H9 (cell line): ENCODE measurements at regions not wholly inside any gene's neighbourhood (a gene's known extent, or its start where the extent isn't known, plus 50 kb on each side); places are given as distances from the start of the nearest gene placed in this dataset.
"Not testable (repeated sequence)": the region's sequence is repeated elsewhere in the genome, so short reads cannot be mapped to it uniquely, and the experiment has no call there.

Source experiments
- DNase-seq: peaks from one replicate; pipeline ENCODE4 v3.0.0-alpha.2; 2017
- H2AFZ ChIP-seq: one replicate; pipeline ENCODE4 v1.6.1; 2013; ENCODE audit warnings: mild to moderate bottlenecking, low read length, control low read depth, moderate library complexity
- H2AK5ac ChIP-seq: 2 replicates; pipeline ENCODE4 v1.6.1; 2013; ENCODE audit warnings: low read length, control low read depth, mixed read lengths; ENCODE audit not compliant: insufficient read length
- H2BK120ac ChIP-seq: one replicate; pipeline ENCODE4 v1.6.1; 2013; ENCODE audit warnings: low read depth, mild to moderate bottlenecking, low read length, control low read depth, inconsistent platforms; ENCODE audit not compliant: poor library complexity, severe bottlenecking
- H2BK12ac ChIP-seq: 2 replicates; pipeline ENCODE4 v1.6.1; 2013; ENCODE audit warnings: low read length, control low read depth, mixed read lengths, low read depth; ENCODE audit not compliant: insufficient read length
- H2BK15ac ChIP-seq: 2 replicates; pipeline ENCODE4 v1.6.1; 2013; ENCODE audit warnings: low read depth, low read length, control low read depth
- H2BK20ac ChIP-seq: one replicate; pipeline ENCODE4 v1.6.1; 2013; ENCODE audit warnings: low read depth, mild to moderate bottlenecking, low read length, control low read depth, inconsistent platforms; ENCODE audit not compliant: poor library complexity, severe bottlenecking
- H2BK5ac ChIP-seq: 2 replicates; pipeline ENCODE4 v1.6.1; 2013; ENCODE audit warnings: low read length, control low read depth, mixed read lengths; ENCODE audit not compliant: insufficient read length
- H3K14ac ChIP-seq: 2 replicates; pipeline ENCODE4 v1.6.1; 2013; ENCODE audit warnings: low read length, control low read depth; ENCODE audit not compliant: insufficient read depth
- H3K18ac ChIP-seq: 2 replicates; pipeline ENCODE4 v1.6.1; 2013; ENCODE audit warnings: low read depth, mild to moderate bottlenecking, mixed read lengths, low read length, control low read depth; ENCODE audit not compliant: insufficient read length
- H3K23ac ChIP-seq: 2 replicates; pipeline ENCODE4 v1.6.1; 2013; ENCODE audit warnings: low read length, control low read depth, mixed read lengths, low read depth; ENCODE audit not compliant: insufficient read length
- H3K23me2 ChIP-seq: 2 replicates; pipeline ENCODE4 v1.6.1; 2013; ENCODE audit warnings: low read depth, mild to moderate bottlenecking, mixed read lengths, low read length, control low read depth; ENCODE audit not compliant: insufficient read length, poor library complexity, severe bottlenecking
- H3K27ac ChIP-seq: 2 replicates; pipeline ENCODE4 v1.5.1; 2013; ENCODE audit warnings: low read length, control low read depth, mixed read lengths, low read depth; ENCODE audit not compliant: insufficient read length
- H3K27me3 ChIP-seq: 2 replicates; pipeline ENCODE4 v1.6.1; 2013; ENCODE audit warnings: low read length, control low read depth, inconsistent platforms; ENCODE audit not compliant: insufficient read depth
- H3K4ac ChIP-seq: 2 replicates; pipeline ENCODE4 v1.6.1; 2013; ENCODE audit warnings: low read depth, mild to moderate bottlenecking, control low read depth, inconsistent platforms, low read length, moderate library complexity
- H3K4me1 ChIP-seq: 2 replicates; pipeline ENCODE4 v1.6.1; 2013; ENCODE audit warnings: low read length, control low read depth, inconsistent platforms; ENCODE audit not compliant: insufficient read depth
- H3K4me2 ChIP-seq: 2 replicates; pipeline ENCODE4 v1.6.1; 2013; ENCODE audit warnings: low read length, control low read depth, mixed read lengths; ENCODE audit not compliant: insufficient read length, insufficient read depth
- H3K56ac ChIP-seq: 2 replicates; pipeline ENCODE4 v1.6.1; 2013; ENCODE audit warnings: low read depth, mild to moderate bottlenecking, mixed read lengths, low read length, control low read depth; ENCODE audit not compliant: insufficient read length
- H3K79me1 ChIP-seq: 2 replicates; pipeline ENCODE4 v1.6.1; 2013; ENCODE audit warnings: low read depth, mild to moderate bottlenecking, moderate library complexity, low read length, control low read depth, inconsistent platforms; ENCODE audit not compliant: insufficient read depth, poor library complexity, severe bottlenecking
- H3K79me2 ChIP-seq: 2 replicates; pipeline ENCODE4 v1.6.1; 2013; ENCODE audit warnings: low read length, control low read depth, inconsistent platforms; ENCODE audit not compliant: insufficient read depth
- H3K9ac ChIP-seq: 2 replicates; pipeline ENCODE4 v1.6.1; 2013; ENCODE audit warnings: low read length, control low read depth, mixed read lengths; ENCODE audit not compliant: insufficient read length; ENCODE audit errors: extremely low read depth
- H3K9me3 ChIP-seq: one replicate; pipeline ENCODE4 v1.6.1; 2013; ENCODE audit warnings: low read depth, low read length, inconsistent platforms; ENCODE audit not compliant: control insufficient read depth
- H3T11ph ChIP-seq: one replicate; pipeline ENCODE4 v1.6.1; 2013; ENCODE audit warnings: mild to moderate bottlenecking, low read length, control low read depth, inconsistent platforms
- H4K20me1 ChIP-seq: one replicate; pipeline ENCODE4 v1.6.1; 2013; ENCODE audit not compliant: control insufficient read depth, insufficient read length, insufficient read depth
- H4K5ac ChIP-seq: 2 replicates; pipeline ENCODE4 v1.6.1; 2013; ENCODE audit warnings: low read depth, mild to moderate bottlenecking, mixed read lengths, low read length, control low read depth; ENCODE audit not compliant: insufficient read length
- H4K8ac ChIP-seq: replicated peaks from 2 replicates; pipeline ENCODE4 v1.6.1; 2013; ENCODE audit warnings: low read length, control low read depth, mixed read lengths, low read depth; ENCODE audit not compliant: insufficient read length
- H4K91ac ChIP-seq: 2 replicates; pipeline ENCODE4 v1.6.1; 2013; ENCODE audit warnings: low read depth, mild to moderate bottlenecking, moderate library complexity, mixed read lengths, low read length, control low read depth; ENCODE audit not compliant: insufficient read length
- H3K27ac Mint-ChIP-seq, 3 experiments: 2 replicates in 2 of 3; 3 replicates in 1 of 3; pipeline ENCODE4 v1.8.0; 2020 to 2021; ENCODE audit warnings: mixed read lengths in 3 of 3, mild to moderate bottlenecking in 1 of 3, moderate library complexity in 1 of 3
- H3K27me3 Mint-ChIP-seq: 2 replicates; pipeline ENCODE4 v1.8.0; 2021; ENCODE audit warnings: low read depth, mild to moderate bottlenecking, moderate library complexity, mixed read lengths
- H3K36me3 Mint-ChIP-seq, 3 experiments: 2 replicates in 2 of 3; 3 replicates in 1 of 3; pipeline ENCODE4 v1.8.0; 2020 to 2021; ENCODE audit warnings: low read depth in 3 of 3, mixed read lengths in 3 of 3; ENCODE audit not compliant: insufficient read depth in 1 of 3
- H3K4me1 Mint-ChIP-seq, 2 experiments: 2 replicates each; pipeline ENCODE4 v1.8.0; 2020; ENCODE audit warnings: mixed read lengths in 2 of 2
- H3K4me3 Mint-ChIP-seq, 2 experiments: 2 replicates in 1 of 2; 3 replicates in 1 of 2; pipeline ENCODE4 v1.8.0; 2020 to 2021; ENCODE audit warnings: mild to moderate bottlenecking in 2 of 2, mixed read lengths in 2 of 2, moderate library complexity in 1 of 2
- H3K9me3 Mint-ChIP-seq, 2 experiments: 2 replicates in 1 of 2; 3 replicates in 1 of 2; pipeline ENCODE4 v1.8.0; 2020; ENCODE audit warnings: mild to moderate bottlenecking in 2 of 2, mixed read lengths in 2 of 2, moderate library complexity in 1 of 2
- CTCF ChIP-seq: fragments of 200-600 bp; sonication (generic); conservative IDR thresholded peaks from 3 replicates; pipeline ENCODE4 v1.8.0; 2021; ENCODE audit warnings: antibody characterized with exemption, mild to moderate bottlenecking
- WGBS: extraction: QIAGEN DNeasy Blood & Tissue Kit; methylation state at CpG from one replicate; pipeline ENCODE4 v1.1.7; 2013; ENCODE audit warnings: missing lambda C conversion rate, low lambda C conversion rate, mixed read lengths; ENCODE audit not compliant: insufficient read length; ENCODE audit errors: extremely low coverage; 5-methylcytosine and 5-hydroxymethylcytosine counted together

GRCh38 chr3:154862265-154862664 lies 217.9 kb upstream of the MME start:
- Histone ChIP-seq H2BK12ac (no peak overlapping the region), H3K14ac (no peak overlapping the region), H3K4ac (no peak overlapping the region), H4K20me1 (no peaks in the 10 kb centered on the region), H4K8ac (no peak overlapping the region), H3K9me3 (no peaks in the 10 kb centered on the region), H2BK120ac (no peak overlapping the region), H2AFZ (no peak overlapping the region), H3K4me1 (no peaks in the 10 kb centered on the region), H4K91ac (no peak overlapping the region), H3K18ac (no peak overlapping the region), H3K56ac (no peak overlapping the region), H3K27me3 (no peaks in the 10 kb centered on the region), H3K79me1 (no peaks in the 10 kb centered on the region), H4K5ac (no peak overlapping the region), H3K4me2 (no peak overlapping the region), H3K9ac (no peak overlapping the region), H3K23me2 (no peaks in the 10 kb centered on the region), H3K79me2 (no peaks in the 10 kb centered on the region), H3K27ac (no peak overlapping the region), H3K23ac (no peak overlapping the region), H2AK5ac (no peak overlapping the region), H2BK20ac (no peak overlapping the region), H2BK15ac (no peak overlapping the region), H3T11ph (no peak overlapping the region), H2BK5ac (no peak overlapping the region)
- Mint-ChIP-seq H3K36me3 (no peaks in the 10 kb centered on the region), H3K27ac (no peak overlapping the region; a peak in 1 of 7 replicates), H3K4me3 (no peak overlapping the region), H3K9me3 (no peaks in the 10 kb centered on the region), H3K4me1 (no peaks in the 10 kb centered on the region), H3K27me3 (no peaks in the 10 kb centered on the region)
- TF ChIP-seq CTCF: no peak
- no peak for DNase-seq

DNA sequence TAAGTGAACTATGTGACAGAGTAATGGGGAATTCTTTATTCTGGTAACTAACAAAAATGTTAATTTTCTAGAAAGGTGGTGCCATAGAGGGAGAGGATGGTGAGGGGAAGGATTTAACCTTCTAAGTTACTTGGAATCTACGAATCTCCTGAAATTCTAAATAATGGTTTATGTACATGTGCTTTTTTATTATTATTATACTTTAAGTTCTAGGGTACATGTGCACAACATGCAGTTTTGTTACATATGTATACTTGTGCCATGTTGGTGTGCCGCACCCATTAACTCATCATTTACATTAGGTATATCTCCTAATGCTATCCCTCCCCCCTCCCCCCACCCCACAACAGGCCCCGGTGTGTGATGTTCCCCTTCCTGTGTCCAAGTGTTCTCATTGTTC lies 227.1 kb upstream of the MME start:
- H3K9ac ChIP-seq, H2BK12ac ChIP-seq, H3K27ac Mint-ChIP-seq, H3K27me3 ChIP-seq, H3K14ac ChIP-seq, H4K8ac ChIP-seq, DNase-seq, H4K91ac ChIP-seq, H3K18ac ChIP-seq, H4K20me1 ChIP-seq, H3K27me3 Mint-ChIP-seq, H3K4ac ChIP-seq, H3K4me2 ChIP-seq, H3K23ac ChIP-seq, H3K4me3 Mint-ChIP-seq, H2BK120ac ChIP-seq, H3K79me2 ChIP-seq, H3K9me3 Mint-ChIP-seq, H3K36me3 Mint-ChIP-seq, H2AK5ac ChIP-seq, H3K23me2 ChIP-seq, H2AFZ ChIP-seq, H3K27ac ChIP-seq, H3K56ac ChIP-seq, H3K4me1 ChIP-seq, H4K5ac ChIP-seq, H2BK15ac ChIP-seq, H2BK5ac ChIP-seq, H3K9me3 ChIP-seq, H2BK20ac ChIP-seq, H3K79me1 ChIP-seq, H3K4me1 Mint-ChIP-seq, H3T11ph ChIP-seq: not testable (repeated sequence)
- WGBS: no CpG with 5 or more reads among the region's 3 CpGs
